ENCODE measurements at regions not wholly inside any gene's neighbourhood (a gene's known extent, or its start where the extent isn't known, plus 50 kb on each side); places are given as distances from the start of the nearest gene placed in this dataset.

- ChIA-PET CTCF (no interaction called here), POLR2A (no interaction called here)
- DNase-seq (ENCODE audit: extremely low spot score): no peak
Measured at GRCh38 chr3:30399394-30400181, 206.8 kb upstream of the TGFBR2 start.

GRCh38 chr3:30400926-30401325, 205.5 kb upstream of the TGFBR2 start:
- DNase-seq (ENCODE audit: extremely low spot score): no peak
- ChIA-PET POLR2A (no interaction called here), CTCF (no interaction called here)
- TF ChIP-seq CTCF (IDR thresholded peaks at IDR 0.05; ENCODE audit: control extremely low read depth, extremely low read depth, low read depth, missing control alignments): no peak

More at GRCh38 chr3:30399394-30400181, 206.8 kb upstream of the TGFBR2 start:
- no peak for TF ChIP-seq CTCF (IDR thresholded peaks at IDR 0.05; ENCODE audit: control extremely low read depth, extremely low read depth, low read depth, missing control alignments)

- no peak for DNase-seq (ENCODE audit: extremely low spot score)
- ChIA-PET CTCF (no interaction called here), POLR2A (no interaction called here)
- TF ChIP-seq CTCF (IDR thresholded peaks at IDR 0.05; ENCODE audit: control extremely low read depth, extremely low read depth, low read depth, missing control alignments): no peak
Measured at GRCh38 chr3:30401971-30402370, 204.4 kb upstream of the TGFBR2 start.

GRCh38 chr3:30407651-30408050, 198.8 kb upstream of the TGFBR2 start:
- CTCF ChIA-PET: no interaction called here
- POLR2A ChIA-PET: no interaction called here
- TF ChIP-seq CTCF (IDR thresholded peaks at IDR 0.05; ENCODE audit: control extremely low read depth, extremely low read depth, low read depth, missing control alignments): no peak
- no peak for DNase-seq (ENCODE audit: extremely low spot score)

GRCh38 chr3:30408105-30408557, 198.3 kb upstream of the TGFBR2 start:
- TF ChIP-seq CTCF (IDR thresholded peaks at IDR 0.05; ENCODE audit: control extremely low read depth, extremely low read depth, low read depth, missing control alignments): no peak
- ChIA-PET POLR2A (no interaction called here), CTCF (no interaction called here)
- no peak for DNase-seq (ENCODE audit: extremely low spot score)

- POLR2A ChIA-PET: no interaction called here
- TF ChIP-seq CTCF (IDR thresholded peaks at IDR 0.05; ENCODE audit: control extremely low read depth, extremely low read depth, low read depth, missing control alignments): no peak
Measured at GRCh38 chr3:30418443-30418842, 188.0 kb upstream of the TGFBR2 start.

More at GRCh38 chr3:30418443-30418842, 188.0 kb upstream of the TGFBR2 start:
- CTCF ChIA-PET: no interaction called here
- no peak for DNase-seq (ENCODE audit: extremely low spot score)

All from GM10248 (cell line).